H9 (cell line): ENCODE measurements at regions not wholly inside any gene's neighbourhood (a gene's known extent, or its start where the extent isn't known, plus 50 kb on each side); places are given as distances from the start of the nearest gene placed in this dataset.

ENCODE experiments used
- DNase-seq: peaks from one replicate; pipeline ENCODE4 v3.0.0-alpha.2; 2017
- H2AFZ ChIP-seq: one replicate; pipeline ENCODE4 v1.6.1; 2013; ENCODE audit warnings: mild to moderate bottlenecking, low read length, control low read depth, moderate library complexity
- H2AK5ac ChIP-seq: 2 replicates; pipeline ENCODE4 v1.6.1; 2013; ENCODE audit warnings: low read length, control low read depth, mixed read lengths; ENCODE audit not compliant: insufficient read length
- H2BK120ac ChIP-seq: one replicate; pipeline ENCODE4 v1.6.1; 2013; ENCODE audit warnings: low read depth, mild to moderate bottlenecking, low read length, control low read depth, inconsistent platforms; ENCODE audit not compliant: poor library complexity, severe bottlenecking
- H2BK12ac ChIP-seq: 2 replicates; pipeline ENCODE4 v1.6.1; 2013; ENCODE audit warnings: low read length, control low read depth, mixed read lengths, low read depth; ENCODE audit not compliant: insufficient read length
- H2BK15ac ChIP-seq: 2 replicates; pipeline ENCODE4 v1.6.1; 2013; ENCODE audit warnings: low read depth, low read length, control low read depth
- H2BK20ac ChIP-seq: one replicate; pipeline ENCODE4 v1.6.1; 2013; ENCODE audit warnings: low read depth, mild to moderate bottlenecking, low read length, control low read depth, inconsistent platforms; ENCODE audit not compliant: poor library complexity, severe bottlenecking
- H2BK5ac ChIP-seq: 2 replicates; pipeline ENCODE4 v1.6.1; 2013; ENCODE audit warnings: low read length, control low read depth, mixed read lengths; ENCODE audit not compliant: insufficient read length
- H3K14ac ChIP-seq: 2 replicates; pipeline ENCODE4 v1.6.1; 2013; ENCODE audit warnings: low read length, control low read depth; ENCODE audit not compliant: insufficient read depth
- H3K18ac ChIP-seq: 2 replicates; pipeline ENCODE4 v1.6.1; 2013; ENCODE audit warnings: low read depth, mild to moderate bottlenecking, mixed read lengths, low read length, control low read depth; ENCODE audit not compliant: insufficient read length
- H3K23ac ChIP-seq: 2 replicates; pipeline ENCODE4 v1.6.1; 2013; ENCODE audit warnings: low read length, control low read depth, mixed read lengths, low read depth; ENCODE audit not compliant: insufficient read length
- H3K23me2 ChIP-seq: 2 replicates; pipeline ENCODE4 v1.6.1; 2013; ENCODE audit warnings: low read depth, mild to moderate bottlenecking, mixed read lengths, low read length, control low read depth; ENCODE audit not compliant: insufficient read length, poor library complexity, severe bottlenecking
- H3K27ac ChIP-seq: 2 replicates; pipeline ENCODE4 v1.5.1; 2013; ENCODE audit warnings: low read length, control low read depth, mixed read lengths, low read depth; ENCODE audit not compliant: insufficient read length
- H3K27me3 ChIP-seq: 2 replicates; pipeline ENCODE4 v1.6.1; 2013; ENCODE audit warnings: low read length, control low read depth, inconsistent platforms; ENCODE audit not compliant: insufficient read depth
- H3K4ac ChIP-seq: 2 replicates; pipeline ENCODE4 v1.6.1; 2013; ENCODE audit warnings: low read depth, mild to moderate bottlenecking, control low read depth, inconsistent platforms, low read length, moderate library complexity
- H3K4me1 ChIP-seq: 2 replicates; pipeline ENCODE4 v1.6.1; 2013; ENCODE audit warnings: low read length, control low read depth, inconsistent platforms; ENCODE audit not compliant: insufficient read depth
- H3K4me2 ChIP-seq: 2 replicates; pipeline ENCODE4 v1.6.1; 2013; ENCODE audit warnings: low read length, control low read depth, mixed read lengths; ENCODE audit not compliant: insufficient read length, insufficient read depth
- H3K56ac ChIP-seq: 2 replicates; pipeline ENCODE4 v1.6.1; 2013; ENCODE audit warnings: low read depth, mild to moderate bottlenecking, mixed read lengths, low read length, control low read depth; ENCODE audit not compliant: insufficient read length
- H3K79me1 ChIP-seq: 2 replicates; pipeline ENCODE4 v1.6.1; 2013; ENCODE audit warnings: low read depth, mild to moderate bottlenecking, moderate library complexity, low read length, control low read depth, inconsistent platforms; ENCODE audit not compliant: insufficient read depth, poor library complexity, severe bottlenecking
- H3K79me2 ChIP-seq: 2 replicates; pipeline ENCODE4 v1.6.1; 2013; ENCODE audit warnings: low read length, control low read depth, inconsistent platforms; ENCODE audit not compliant: insufficient read depth
- H3K9ac ChIP-seq: 2 replicates; pipeline ENCODE4 v1.6.1; 2013; ENCODE audit warnings: low read length, control low read depth, mixed read lengths; ENCODE audit not compliant: insufficient read length; ENCODE audit errors: extremely low read depth
- H3K9me3 ChIP-seq: one replicate; pipeline ENCODE4 v1.6.1; 2013; ENCODE audit warnings: low read depth, low read length, inconsistent platforms; ENCODE audit not compliant: control insufficient read depth
- H3T11ph ChIP-seq: one replicate; pipeline ENCODE4 v1.6.1; 2013; ENCODE audit warnings: mild to moderate bottlenecking, low read length, control low read depth, inconsistent platforms
- H4K20me1 ChIP-seq: one replicate; pipeline ENCODE4 v1.6.1; 2013; ENCODE audit not compliant: control insufficient read depth, insufficient read length, insufficient read depth
- H4K5ac ChIP-seq: 2 replicates; pipeline ENCODE4 v1.6.1; 2013; ENCODE audit warnings: low read depth, mild to moderate bottlenecking, mixed read lengths, low read length, control low read depth; ENCODE audit not compliant: insufficient read length
- H4K8ac ChIP-seq: replicated peaks from 2 replicates; pipeline ENCODE4 v1.6.1; 2013; ENCODE audit warnings: low read length, control low read depth, mixed read lengths, low read depth; ENCODE audit not compliant: insufficient read length
- H4K91ac ChIP-seq: 2 replicates; pipeline ENCODE4 v1.6.1; 2013; ENCODE audit warnings: low read depth, mild to moderate bottlenecking, moderate library complexity, mixed read lengths, low read length, control low read depth; ENCODE audit not compliant: insufficient read length
- H3K27ac Mint-ChIP-seq, 3 experiments: 2 replicates in 2 of 3; 3 replicates in 1 of 3; pipeline ENCODE4 v1.8.0; 2020 to 2021; ENCODE audit warnings: mixed read lengths in 3 of 3, mild to moderate bottlenecking in 1 of 3, moderate library complexity in 1 of 3
- H3K27me3 Mint-ChIP-seq: 2 replicates; pipeline ENCODE4 v1.8.0; 2021; ENCODE audit warnings: low read depth, mild to moderate bottlenecking, moderate library complexity, mixed read lengths
- H3K36me3 Mint-ChIP-seq, 3 experiments: 2 replicates in 2 of 3; 3 replicates in 1 of 3; pipeline ENCODE4 v1.8.0; 2020 to 2021; ENCODE audit warnings: low read depth in 3 of 3, mixed read lengths in 3 of 3; ENCODE audit not compliant: insufficient read depth in 1 of 3
- H3K4me1 Mint-ChIP-seq, 2 experiments: 2 replicates each; pipeline ENCODE4 v1.8.0; 2020; ENCODE audit warnings: mixed read lengths in 2 of 2
- H3K4me3 Mint-ChIP-seq, 2 experiments: 2 replicates in 1 of 2; 3 replicates in 1 of 2; pipeline ENCODE4 v1.8.0; 2020 to 2021; ENCODE audit warnings: mild to moderate bottlenecking in 2 of 2, mixed read lengths in 2 of 2, moderate library complexity in 1 of 2
- H3K9me3 Mint-ChIP-seq, 2 experiments: 2 replicates in 1 of 2; 3 replicates in 1 of 2; pipeline ENCODE4 v1.8.0; 2020; ENCODE audit warnings: mild to moderate bottlenecking in 2 of 2, mixed read lengths in 2 of 2, moderate library complexity in 1 of 2
- WGBS: extraction: QIAGEN DNeasy Blood & Tissue Kit; methylation state at CpG from one replicate; pipeline ENCODE4 v1.1.7; 2013; ENCODE audit warnings: missing lambda C conversion rate, low lambda C conversion rate, mixed read lengths; ENCODE audit not compliant: insufficient read length; ENCODE audit errors: extremely low coverage; 5-methylcytosine and 5-hydroxymethylcytosine counted together
- TF ChIP-seq, protein P1 (sequence below): fragments of 200-600 bp; sonication (generic); conservative IDR thresholded peaks from 3 replicates; pipeline ENCODE4 v1.8.0; 2021; ENCODE audit warnings: antibody characterized with exemption, mild to moderate bottlenecking

DNA sequence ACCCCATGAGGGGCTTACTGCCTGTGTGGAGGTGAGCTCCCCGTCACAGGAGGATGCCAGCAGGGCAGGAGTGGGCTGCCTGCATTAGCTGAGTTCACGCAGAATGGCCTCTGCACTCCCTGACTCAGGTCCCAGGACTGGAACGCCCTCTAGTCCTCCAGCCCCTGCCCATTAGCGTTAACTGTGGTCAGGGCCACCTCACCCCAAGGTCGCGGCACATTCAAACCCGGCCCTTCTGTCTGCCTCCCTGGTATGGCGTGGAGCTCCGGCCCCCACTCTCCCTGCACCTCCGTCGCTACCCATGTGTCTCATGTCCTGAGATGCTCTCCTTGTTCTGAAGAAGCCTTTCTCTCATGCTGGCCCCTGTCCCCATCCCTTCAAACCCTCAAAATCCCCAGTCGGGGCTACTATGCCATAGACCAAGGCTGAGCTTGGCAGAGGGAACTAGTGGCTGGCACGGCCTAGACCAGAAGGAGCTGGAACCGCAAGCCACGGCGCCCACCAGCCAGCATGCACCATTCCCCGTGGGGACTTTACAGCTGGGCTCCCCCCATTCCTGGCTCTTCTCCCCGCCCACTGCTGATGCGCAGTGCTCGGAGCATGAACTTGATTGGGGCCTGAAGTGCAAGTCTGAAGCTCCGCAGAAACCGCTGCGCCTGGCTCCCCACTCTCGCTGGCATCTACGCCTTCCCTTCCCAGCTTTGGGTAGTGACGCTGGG lies 79.5 kb upstream of the RTL6 start:
- Mint-ChIP-seq H3K27ac (no peak overlapping the region), H3K27me3 (peaks cover 27% of the 10 kb centered on the region), H3K4me1 (peaks cover 4 to 10% of the 10 kb centered on the region in 2 experiments), H3K9me3 (no peaks in the 10 kb centered on the region; a peak in 1 of 5 replicates), H3K4me3 (no peak overlapping the region), H3K36me3 (no peaks in the 10 kb centered on the region)
- Histone ChIP-seq H3K27me3 (no peaks in the 10 kb centered on the region), H3K4me1 (no peaks in the 10 kb centered on the region), H4K91ac (no peak overlapping the region), H4K5ac (no peak overlapping the region), H3K79me2 (no peaks in the 10 kb centered on the region), H2BK12ac (no peak overlapping the region), H2BK120ac (no peak overlapping the region), H2AFZ (no peak overlapping the region), H2BK20ac (no peak overlapping the region), H2BK5ac (no peak overlapping the region), H3K27ac (no peak overlapping the region), H3K4me2 (no peak overlapping the region), H3K18ac (no peak overlapping the region), H2AK5ac (no peak overlapping the region), H3K9me3 (no peaks in the 10 kb centered on the region), H2BK15ac (no peak overlapping the region), H3K23me2 (no peaks in the 10 kb centered on the region), H4K20me1 (no peaks in the 10 kb centered on the region), H3K14ac (no peak overlapping the region; the same call in 1 of the 2 replicates), H4K8ac (no peak overlapping the region), H3K4ac (no peak overlapping the region), H3K56ac (no peak overlapping the region), H3K79me1 (no peaks in the 10 kb centered on the region), H3K9ac (no peak overlapping the region), H3K23ac (no peak overlapping the region), H3T11ph (no peak overlapping the region)
- TF ChIP-seq, protein P1, sequence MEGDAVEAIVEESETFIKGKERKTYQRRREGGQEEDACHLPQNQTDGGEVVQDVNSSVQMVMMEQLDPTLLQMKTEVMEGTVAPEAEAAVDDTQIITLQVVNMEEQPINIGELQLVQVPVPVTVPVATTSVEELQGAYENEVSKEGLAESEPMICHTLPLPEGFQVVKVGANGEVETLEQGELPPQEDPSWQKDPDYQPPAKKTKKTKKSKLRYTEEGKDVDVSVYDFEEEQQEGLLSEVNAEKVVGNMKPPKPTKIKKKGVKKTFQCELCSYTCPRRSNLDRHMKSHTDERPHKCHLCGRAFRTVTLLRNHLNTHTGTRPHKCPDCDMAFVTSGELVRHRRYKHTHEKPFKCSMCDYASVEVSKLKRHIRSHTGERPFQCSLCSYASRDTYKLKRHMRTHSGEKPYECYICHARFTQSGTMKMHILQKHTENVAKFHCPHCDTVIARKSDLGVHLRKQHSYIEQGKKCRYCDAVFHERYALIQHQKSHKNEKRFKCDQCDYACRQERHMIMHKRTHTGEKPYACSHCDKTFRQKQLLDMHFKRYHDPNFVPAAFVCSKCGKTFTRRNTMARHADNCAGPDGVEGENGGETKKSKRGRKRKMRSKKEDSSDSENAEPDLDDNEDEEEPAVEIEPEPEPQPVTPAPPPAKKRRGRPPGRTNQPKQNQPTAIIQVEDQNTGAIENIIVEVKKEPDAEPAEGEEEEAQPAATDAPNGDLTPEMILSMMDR = no peak
- peak; percentile 28 for DNase-seq
- WGBS = no CpG with 5 or more reads among the region's 26 CpGs
